PC-9 (cell line): ENCODE measurements at regions not wholly inside any gene's neighbourhood (a gene's known extent, or its start where the extent isn't known, plus 50 kb on each side); places are given as distances from the start of the nearest gene placed in this dataset.

ENCODE experiments used
- BruUV-seq: library from RNA; stranded (reverse); fragments of 400-500 nt; replicated peaks from 2 replicates; lab custom pipeline; 2021; lab: Mats Ljungman, UMichigan
- CTCF ChIA-PET: fragments of 300-600 bp; sonication (Branson Sonifier 250); formaldehyde crosslinking; loops from one replicate; lab custom pipeline; 2022; ENCODE audit warnings: antibody characterized with exemption; lab: Charles Lee
- POLR2A ChIA-PET: fragments of 300-600 bp; sonication (Branson Sonifier 250); formaldehyde crosslinking; loops from one replicate; lab custom pipeline; 2022; ENCODE audit warnings: antibody characterized with exemption; ENCODE audit not compliant: unreplicated experiment; lab: Charles Lee
- DNase-seq, 2 experiments: peaks; one replicate each; pipeline versions ENCODE4 v3.0.0 to v3.0.0-alpha.2; 2015 to 2022; ENCODE audit warnings: mixed read lengths in 1 of 2
- H2AFZ ChIP-seq: fragments of 200-600 bp; sonication (generic); 2 replicates; pipeline ENCODE4 v1.8.1; 2017; ENCODE audit warnings: antibody characterized with exemption
- H3F3A ChIP-seq: fragments of 200-600 bp; sonication (generic); 2 replicates; pipeline ENCODE4 v1.8.1; 2017; ENCODE audit warnings: antibody characterized with exemption, mild to moderate bottlenecking, low read depth; ENCODE audit not compliant: insufficient read depth
- H3K27ac ChIP-seq: fragments of 200-600 bp; sonication (generic); 2 replicates; pipeline ENCODE4 v1.6.1; 2016; ENCODE audit warnings: mixed run types
- H3K27me3 ChIP-seq: fragments of 200-600 bp; sonication (generic); 2 replicates; pipeline ENCODE4 v1.6.1; 2016; ENCODE audit warnings: low read depth, mixed run types; ENCODE audit not compliant: insufficient read depth
- H3K36me3 ChIP-seq: fragments of 200-600 bp; sonication (generic); 2 replicates; pipeline ENCODE4 v1.6.1; 2016; ENCODE audit warnings: low read depth, mixed run types
- H3K4me1 ChIP-seq: fragments of 200-600 bp; sonication (generic); replicated peaks from 2 replicates; pipeline ENCODE4 v1.6.1; 2016; ENCODE audit warnings: mixed run types; ENCODE audit not compliant: insufficient read depth
- H3K4me2 ChIP-seq: fragments of 200-600 bp; sonication (generic); 2 replicates; pipeline ENCODE4 v1.6.1; 2017; ENCODE audit warnings: mixed run types
- H3K4me3 ChIP-seq: fragments of 200-600 bp; sonication (generic); 2 replicates; pipeline ENCODE4 v1.6.1; 2016; ENCODE audit warnings: mixed run types
- H3K79me2 ChIP-seq: fragments of 200-600 bp; sonication (generic); 2 replicates; pipeline ENCODE4 v1.6.1; 2017; ENCODE audit warnings: low read depth, mixed run types
- H3K9me2 ChIP-seq: fragments of 200-600 bp; sonication (generic); 2 replicates; pipeline ENCODE4 v1.8.1; 2017; ENCODE audit warnings: mild to moderate bottlenecking; ENCODE audit not compliant: insufficient read depth
- H3K9me3 ChIP-seq: fragments of 200-600 bp; sonication (generic); 2 replicates; pipeline ENCODE4 v1.8.1; 2016; ENCODE audit warnings: low read depth; ENCODE audit not compliant: insufficient read depth
- H4K20me1 ChIP-seq: fragments of 200-600 bp; sonication (generic); 2 replicates; pipeline ENCODE4 v1.8.1; 2017; ENCODE audit not compliant: insufficient read depth
- CTCF ChIP-seq: fragments of 200-600 bp; sonication (generic); conservative IDR thresholded peaks from 2 replicates; pipeline ENCODE4 v1.6.1; 2017; ENCODE audit warnings: mixed run types, antibody characterized with exemption, mild to moderate bottlenecking, moderate library complexity
- EZH2 ChIP-seq: fragments of 200-600 bp; sonication (generic); IDR thresholded peaks from 2 replicates; pipeline ENCODE4 v1.8.0; 2017; ENCODE audit warnings: antibody characterized with exemption, low read depth
- intact Hi-C: fragments of 100-400 bp; cut with micrococcal nuclease; formaldehyde crosslinking; loops from one replicate; pipeline ENCODE4 v1.10.0; 2022; ENCODE audit not compliant: unreplicated experiment

- no TSS peak for BruUV-seq
- no peaks in the 10 kb centered on the region for H3K4me1 ChIP-seq
- H3K4me3 ChIP-seq: no peak overlapping the region
- no peaks in the 10 kb centered on the region for H3F3A ChIP-seq
- no peaks in the 10 kb centered on the region for H3K9me2 ChIP-seq
- intact Hi-C loops: no loop called here
- H2AFZ ChIP-seq: no peak overlapping the region
- H3K36me3 ChIP-seq: no peaks in the 10 kb centered on the region
- CTCF ChIA-PET: no interaction called here
- H3K4me2 ChIP-seq: no peak overlapping the region
- DNase-seq: no peak
- no peaks in the 10 kb centered on the region for H3K79me2 ChIP-seq
- H3K27ac ChIP-seq: no peak overlapping the region
- POLR2A ChIA-PET: no interaction called here
- no peaks in the 10 kb centered on the region for H3K27me3 ChIP-seq
- no peaks in the 10 kb centered on the region for H3K9me3 ChIP-seq
- no peaks in the 10 kb centered on the region for H4K20me1 ChIP-seq
- TF ChIP-seq CTCF: no peak
- TF ChIP-seq EZH2: no peak
These were observed 377.8 kb upstream of the ADAMTS16 start for GRCh38 chr5:4762316-4762715.

- H4K20me1 ChIP-seq: no peaks in the 10 kb centered on the region
- no peaks in the 10 kb centered on the region for H3K79me2 ChIP-seq
- intact Hi-C loops: no loop called here
- H3K9me2 ChIP-seq: no peaks in the 10 kb centered on the region
- no peak for DNase-seq
- no peaks in the 10 kb centered on the region for H3K36me3 ChIP-seq
- no peaks in the 10 kb centered on the region for H3K9me3 ChIP-seq
- TF ChIP-seq EZH2: no peak
- no peak for TF ChIP-seq CTCF
- H3F3A ChIP-seq: no peaks in the 10 kb centered on the region
- H3K27ac ChIP-seq: no peak overlapping the region
- BruUV-seq: no TSS peak
- ChIA-PET POLR2A (no interaction called here), CTCF (no interaction called here)
- no peaks in the 10 kb centered on the region for H3K27me3 ChIP-seq
- no peak overlapping the region for H3K4me3 ChIP-seq
- no peaks in the 10 kb centered on the region for H3K4me1 ChIP-seq
- H3K4me2 ChIP-seq: no peak overlapping the region
- H2AFZ ChIP-seq: no peak overlapping the region
These were observed 374.7 kb upstream of the ADAMTS16 start for GRCh38 chr5:4765411-4765810.

GRCh38 chr5:4766101-4766500, 374.0 kb upstream of the ADAMTS16 start:
- ChIA-PET POLR2A (interaction anchor here (0.6 kb wide), 1 partner anchor 1160 kb away, joined by 3 read pairs; no protein-coding TSS in a partner anchor), CTCF (no interaction called here)
- Histone ChIP-seq H3F3A (no peaks in the 10 kb centered on the region), H3K9me3 (no peaks in the 10 kb centered on the region), H3K4me2 (no peak overlapping the region), H3K4me3 (no peak overlapping the region), H3K27me3 (no peaks in the 10 kb centered on the region), H3K4me1 (no peaks in the 10 kb centered on the region), H3K79me2 (no peaks in the 10 kb centered on the region), H3K9me2 (no peaks in the 10 kb centered on the region), H4K20me1 (no peaks in the 10 kb centered on the region), H2AFZ (no peak overlapping the region), H3K36me3 (no peaks in the 10 kb centered on the region), H3K27ac (no peak overlapping the region)
- DNase-seq: no peak
- TF ChIP-seq EZH2: no peak
- TF ChIP-seq CTCF: no peak
- intact Hi-C loops: no loop called here
- no TSS peak for BruUV-seq
